ENCODE measurements at regions not wholly inside any gene's neighbourhood (a gene's known extent, or its start where the extent isn't known, plus 50 kb on each side); places are given as distances from the start of the nearest gene placed in this dataset.

DNA sequence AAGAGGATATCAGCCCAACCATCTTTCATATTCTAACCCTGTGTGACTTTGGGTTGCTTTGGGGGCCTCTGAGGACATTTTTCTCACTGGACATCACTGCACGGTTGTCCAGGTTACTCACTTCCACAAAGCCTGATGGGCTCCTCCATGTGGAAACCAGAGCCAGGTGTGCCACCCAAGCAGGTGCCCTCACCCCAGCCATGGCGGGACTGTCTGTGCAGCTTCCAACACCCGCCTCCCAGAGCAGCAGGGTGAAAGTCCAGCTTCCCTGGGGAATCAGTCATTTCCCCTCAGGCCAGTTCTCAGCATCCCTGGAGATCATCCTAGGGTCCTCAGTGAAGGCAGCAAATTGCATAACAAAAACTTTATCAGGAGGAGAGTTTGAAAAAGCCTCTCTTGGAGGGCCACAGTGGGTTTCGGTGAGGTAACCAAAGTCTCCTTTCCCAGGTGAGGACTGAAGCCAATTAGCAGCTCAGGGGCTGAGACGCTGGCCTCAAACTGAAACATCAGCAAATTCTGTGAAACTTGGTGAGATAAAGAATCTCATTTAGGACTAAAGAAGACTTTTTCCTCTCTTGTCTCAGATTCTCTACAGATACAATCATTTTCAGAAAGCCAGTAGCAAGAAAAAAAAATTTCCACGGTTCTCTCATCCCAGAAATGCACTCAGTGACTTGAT lies 289.6 kb upstream of the CDH4 start:
- H3K4me3 Mint-ChIP-seq, result no peak overlapping the region
- no peaks in the 10 kb centered on the region for H3K36me3 Mint-ChIP-seq

GRCh38 chr20:60963146-60963545 lies 288.9 kb upstream of the CDH4 start:
- Mint-ChIP-seq H3K9me3 (no peaks in the 10 kb centered on the region), H3K27me3 (ENCODE audit: insufficient read depth, low read depth) (peaks cover 5% of the 10 kb centered on the region), H3K4me3 (no peak overlapping the region), H3K4me1 (no peaks in the 10 kb centered on the region), H3K36me3 (no peaks in the 10 kb centered on the region), H3K27ac (no peak overlapping the region)
- no peak overlapping the region for H3K4me3 ChIP-seq
- DNase-seq (ENCODE audit: low spot score), result no peak
- no peak overlapping the region for H3K9ac ChIP-seq
- H3K27ac ChIP-seq, result no peak overlapping the region
- H2AFZ ChIP-seq (replicated peaks), result no peak overlapping the region
- TF ChIP-seq EZH2 (IDR thresholded peaks at IDR 0.05) (no peak), CTCF (IDR thresholded peaks at IDR 0.05) (no peak), EZH2phosphoT487 (IDR thresholded peaks at IDR 0.05) (no peak)
- no peaks in the 10 kb centered on the region for H4K20me1 ChIP-seq (ENCODE audit: low read depth)
- peaks cover 3% of the 10 kb centered on the region for H3K27me3 ChIP-seq
- H3F3A ChIP-seq (ENCODE audit: low read depth), result no peaks in the 10 kb centered on the region
- no peaks in the 10 kb centered on the region for H3K36me3 ChIP-seq
- H3K79me2 ChIP-seq (ENCODE audit: low read depth), result no peaks in the 10 kb centered on the region
- no peaks in the 10 kb centered on the region for H3K4me1 ChIP-seq
- no peaks in the 10 kb centered on the region for H3K9me3 ChIP-seq (ENCODE audit: low read depth)
- H3K4me2 ChIP-seq, result no peak overlapping the region

More for the DNA sequence above, 289.6 kb upstream of the CDH4 start:
- DNase-seq (ENCODE audit: low spot score), result no peak
- H2AFZ ChIP-seq (replicated peaks), result no peak overlapping the region
- peaks cover 5% of the 10 kb centered on the region for H3K27me3 Mint-ChIP-seq (ENCODE audit: insufficient read depth, low read depth)
- peaks cover 5% of the 10 kb centered on the region for H3K27me3 ChIP-seq
- no peak overlapping the region for H3K4me3 ChIP-seq
- H3K27ac ChIP-seq, result no peak overlapping the region
- no peaks in the 10 kb centered on the region for H3K79me2 ChIP-seq (ENCODE audit: low read depth)
- no peak overlapping the region for H3K4me2 ChIP-seq
- no peaks in the 10 kb centered on the region for H4K20me1 ChIP-seq (ENCODE audit: low read depth)
- H3F3A ChIP-seq (ENCODE audit: low read depth), result no peaks in the 10 kb centered on the region
- H3K4me1 Mint-ChIP-seq, result no peaks in the 10 kb centered on the region
- no peaks in the 10 kb centered on the region for H3K36me3 ChIP-seq
- no peaks in the 10 kb centered on the region for H3K4me1 ChIP-seq
- no peaks in the 10 kb centered on the region for H3K9me3 Mint-ChIP-seq
- no peak overlapping the region for H3K27ac Mint-ChIP-seq
- TF ChIP-seq EZH2phosphoT487 (IDR thresholded peaks at IDR 0.05) (no peak), CTCF (IDR thresholded peaks at IDR 0.05) (no peak), EZH2 (IDR thresholded peaks at IDR 0.05) (no peak)
- H3K9me3 ChIP-seq (ENCODE audit: low read depth), result no peaks in the 10 kb centered on the region
- no peak overlapping the region for H3K9ac ChIP-seq

GRCh38 chr20:60964911-60965310 lies 287.1 kb upstream of the CDH4 start:
- H3K27me3 Mint-ChIP-seq (ENCODE audit: insufficient read depth, low read depth), result peaks cover 7% of the 10 kb centered on the region
- Histone ChIP-seq H3K9ac (no peak overlapping the region), H3K79me2 (ENCODE audit: low read depth) (no peaks in the 10 kb centered on the region), H3K9me3 (ENCODE audit: low read depth) (no peaks in the 10 kb centered on the region), H3K4me1 (no peaks in the 10 kb centered on the region), H3K36me3 (no peaks in the 10 kb centered on the region), H3K4me3 (no peak overlapping the region), H3K27ac (no peak overlapping the region), H4K20me1 (ENCODE audit: low read depth) (no peaks in the 10 kb centered on the region), H3K4me2 (no peak overlapping the region), H2AFZ (replicated peaks) (no peak overlapping the region), H3F3A (ENCODE audit: low read depth) (no peaks in the 10 kb centered on the region), H3K27me3 (no peaks in the 10 kb centered on the region)
- no peaks in the 10 kb centered on the region for H3K4me1 Mint-ChIP-seq
- H3K9me3 Mint-ChIP-seq, result no peaks in the 10 kb centered on the region
- H3K27ac Mint-ChIP-seq, result no peak overlapping the region
- no peaks in the 10 kb centered on the region for H3K36me3 Mint-ChIP-seq
- H3K4me3 Mint-ChIP-seq, result no peak overlapping the region
- no peak for DNase-seq (ENCODE audit: low spot score)
- no peak for TF ChIP-seq EZH2 (IDR thresholded peaks at IDR 0.05)
- no peak for TF ChIP-seq CTCF (IDR thresholded peaks at IDR 0.05)
- no peak for TF ChIP-seq EZH2phosphoT487 (IDR thresholded peaks at IDR 0.05)
